Gastrocnemius medialis (tissue), 4 donors: ENCODE measurements at regions not wholly inside any gene's neighbourhood (a gene's known extent, or its start where the extent isn't known, plus 50 kb on each side); places are given as distances from the start of the nearest gene placed in this dataset.

Experiments used
- POLR2A ChIP-seq, 2 donors: fragments of 450-650 bp; IDR thresholded peaks; one replicate each; pipeline ENCODE4 v1.6.1; 2017; ENCODE audit warnings: antibody characterized with exemption in 2 of 2, mild to moderate bottlenecking in 2 of 2, moderate library complexity in 2 of 2
- TF ChIP-seq, protein P1 (sequence below), 5 experiments: fragments of 450-650 bp in 3 of 5; fragments of 200-600 bp in 2 of 5; sonication (generic) in 2 of 5; IDR thresholded peaks in 4 of 5; conservative IDR thresholded peaks in 1 of 5; 1 replicate in 4 of 5; 2 replicates in 1 of 5; pipeline ENCODE4 v1.5.1; 2016 to 2019; ENCODE audit warnings: antibody characterized with exemption in 5 of 5, mild to moderate bottlenecking in 3 of 5, moderate library complexity in 3 of 5

DNA sequence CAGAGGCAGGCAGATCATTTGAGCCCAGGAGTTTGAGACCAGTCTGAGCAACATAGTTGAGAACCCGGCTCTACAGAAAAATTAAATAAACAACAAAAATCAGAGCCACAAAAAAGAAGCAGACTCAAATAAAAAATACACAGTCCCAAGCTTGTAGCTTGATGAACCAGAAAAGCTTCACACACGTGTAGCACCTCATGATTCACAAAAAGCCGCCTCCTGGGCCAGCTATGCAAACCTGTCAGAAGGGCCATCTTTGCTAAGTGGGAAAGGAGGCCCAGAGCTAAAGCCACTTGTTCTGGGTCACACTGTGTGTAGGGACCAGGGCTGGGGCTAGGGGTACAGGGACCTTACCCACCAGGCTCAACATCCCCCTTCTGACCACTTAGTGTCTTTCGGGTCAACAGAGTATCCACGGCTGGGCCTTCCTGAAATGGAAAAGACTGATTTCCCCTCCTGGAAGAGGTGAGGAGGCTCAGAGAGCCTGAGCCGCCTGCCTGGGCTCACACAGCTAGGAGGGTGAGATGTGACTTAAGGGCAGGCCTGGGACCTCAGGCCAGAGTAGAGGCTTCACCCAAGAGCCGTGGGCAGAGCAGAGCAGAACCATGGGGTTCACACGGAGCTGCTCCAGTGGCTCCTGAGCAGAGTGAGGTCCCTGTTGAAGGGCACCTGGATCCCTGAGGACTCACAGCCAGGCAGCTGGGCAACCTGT is 269.6 kb downstream of the PARN start:
- TF ChIP-seq, protein P1, sequence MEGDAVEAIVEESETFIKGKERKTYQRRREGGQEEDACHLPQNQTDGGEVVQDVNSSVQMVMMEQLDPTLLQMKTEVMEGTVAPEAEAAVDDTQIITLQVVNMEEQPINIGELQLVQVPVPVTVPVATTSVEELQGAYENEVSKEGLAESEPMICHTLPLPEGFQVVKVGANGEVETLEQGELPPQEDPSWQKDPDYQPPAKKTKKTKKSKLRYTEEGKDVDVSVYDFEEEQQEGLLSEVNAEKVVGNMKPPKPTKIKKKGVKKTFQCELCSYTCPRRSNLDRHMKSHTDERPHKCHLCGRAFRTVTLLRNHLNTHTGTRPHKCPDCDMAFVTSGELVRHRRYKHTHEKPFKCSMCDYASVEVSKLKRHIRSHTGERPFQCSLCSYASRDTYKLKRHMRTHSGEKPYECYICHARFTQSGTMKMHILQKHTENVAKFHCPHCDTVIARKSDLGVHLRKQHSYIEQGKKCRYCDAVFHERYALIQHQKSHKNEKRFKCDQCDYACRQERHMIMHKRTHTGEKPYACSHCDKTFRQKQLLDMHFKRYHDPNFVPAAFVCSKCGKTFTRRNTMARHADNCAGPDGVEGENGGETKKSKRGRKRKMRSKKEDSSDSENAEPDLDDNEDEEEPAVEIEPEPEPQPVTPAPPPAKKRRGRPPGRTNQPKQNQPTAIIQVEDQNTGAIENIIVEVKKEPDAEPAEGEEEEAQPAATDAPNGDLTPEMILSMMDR (IDR thresholded peaks at IDR 0.05 in 4 of 5, conservative IDR thresholded peaks at IDR 0.05 in 1 of 5) = no peak
- no peak for TF ChIP-seq POLR2A (IDR thresholded peaks at IDR 0.05)
